NCI-H69 (cell line): ENCODE measurements at regions not wholly inside any gene's neighbourhood (a gene's known extent, or its start where the extent isn't known, plus 50 kb on each side); places are given as distances from the start of the nearest gene placed in this dataset.

Experiments used
- DNase-seq: peaks from one replicate; lab custom pipeline; 2025; lab: John Stamatoyannopoulos, UW

GRCh38 chr4:121226362-121226761 lies 62.2 kb upstream of the TNIP3 start:
- DNase-seq = no peak

- DNase-seq = no peak
These were observed 57.5 kb upstream of the TNIP3 start for GRCh38 chr4:121221608-121222007.

- no peak for DNase-seq
These were observed 57.1 kb upstream of the TNIP3 start for GRCh38 chr4:121221201-121221600.

GRCh38 chr4:121220698-121221097 lies 56.6 kb upstream of the TNIP3 start:
- DNase-seq = peak; percentile 1

- no peak for DNase-seq
These were observed 55.1 kb upstream of the TNIP3 start for GRCh38 chr4:121219227-121219626.

- DNase-seq = no peak
These were observed 53.2 kb upstream of the TNIP3 start for GRCh38 chr4:121217351-121217750.

- no peak for DNase-seq
These were observed 52.3 kb upstream of the TNIP3 start for GRCh38 chr4:121216461-121216860.

- no peak for DNase-seq
These were observed 49.8 kb upstream of the TNIP3 start for GRCh38 chr4:121213940-121214339.
